H1 (cell line): ENCODE measurements at regions not wholly inside any gene's neighbourhood (a gene's known extent, or its start where the extent isn't known, plus 50 kb on each side); places are given as distances from the start of the nearest gene placed in this dataset.

ENCODE experiments used
- CTCF ChIA-PET: fragments of 300-600 bp; sonication (Branson Sonifier 250); formaldehyde crosslinking; loops from one replicate; lab custom pipeline; 2021; ENCODE audit not compliant: partially characterized antibody; lab: Charles Lee
- POLR2A ChIA-PET: fragments of 300-600 bp; sonication (Branson Sonifier 250); formaldehyde crosslinking; loops from one replicate; lab custom pipeline; 2021; ENCODE audit warnings: inconsistent platforms; ENCODE audit not compliant: partially characterized antibody; lab: Charles Lee
- DNase-seq, 2 experiments: peaks; one replicate each; pipeline versions ENCODE4 v3.0.0 to v3.0.0-alpha.2; 2010 to 2022; ENCODE audit warnings: low spot score in 2 of 2, low read depth in 1 of 2, mixed read lengths in 1 of 2
- FAIRE-seq: peaks from 2 replicates; lab custom pipeline; 2011; peaks lifted over from hg19 to GRCh38; lab: Jason Lieb, UNC
- H2AFZ ChIP-seq: 2 replicates; pipeline ENCODE4 v1.8.1; 2012; ENCODE audit warnings: low read length, inconsistent platforms
- H2AK5ac ChIP-seq: 2 replicates; pipeline ENCODE4 v1.6.1; 2013; ENCODE audit warnings: low read depth, low read length
- H2BK120ac ChIP-seq: replicated peaks from 2 replicates; pipeline ENCODE3; 2013; ENCODE audit warnings: low read depth, low read length, inconsistent platforms
- H2BK12ac ChIP-seq: 2 replicates; pipeline ENCODE4 v1.6.1; 2013; ENCODE audit warnings: low read depth, low read length
- H2BK15ac ChIP-seq: 2 replicates; pipeline ENCODE4 v1.6.1; 2013; ENCODE audit warnings: low read length
- H2BK20ac ChIP-seq: 2 replicates; pipeline ENCODE4 v1.6.1; 2013; ENCODE audit warnings: low read length
- H2BK5ac ChIP-seq: 2 replicates; pipeline ENCODE4 v1.6.1; 2013; ENCODE audit warnings: low read depth, low read length
- H3K14ac ChIP-seq: 2 replicates; pipeline ENCODE4 v1.6.1; 2013; ENCODE audit warnings: inconsistent platforms; ENCODE audit not compliant: insufficient read length
- H3K18ac ChIP-seq: 2 replicates; pipeline ENCODE4 v1.6.1; 2013; ENCODE audit warnings: low read length; ENCODE audit errors: extremely low read depth
- H3K23ac ChIP-seq: 2 replicates; pipeline ENCODE4 v1.6.1; 2013; ENCODE audit warnings: inconsistent platforms; ENCODE audit not compliant: insufficient read length
- H3K23me2 ChIP-seq: 2 replicates; pipeline ENCODE4 v1.6.1; 2013; ENCODE audit warnings: low read depth, low read length
- H3K27ac ChIP-seq: 2 replicates; pipeline ENCODE4 v1.6.1; 2011; ENCODE audit warnings: low read depth, low read length, inconsistent platforms
- H3K27me3 ChIP-seq, 4 experiments: replicated peaks in 1 of 4; 1 replicate in 1 of 4; 2 replicates in 3 of 4; pipeline versions ENCODE4 v1.6.1 to v1.8.1; 2011 to 2013; ENCODE audit warnings: low read length in 3 of 4, mild to moderate bottlenecking in 3 of 4, inconsistent platforms in 2 of 4, mixed read lengths in 2 of 4, moderate library complexity in 1 of 4; ENCODE audit not compliant: control insufficient read depth in 3 of 4, insufficient read depth in 3 of 4; ENCODE audit errors: extremely low read depth in 1 of 4
- H3K36me3 ChIP-seq, 4 experiments: 2 replicates each; pipeline versions ENCODE4 v1.6.1 to v1.8.1; 2011 to 2013; ENCODE audit warnings: mild to moderate bottlenecking in 4 of 4, low read length in 3 of 4, moderate library complexity in 2 of 4, control low read depth in 1 of 4, inconsistent platforms in 1 of 4; ENCODE audit not compliant: insufficient read depth in 4 of 4, control insufficient read depth in 2 of 4
- H3K4ac ChIP-seq: replicated peaks from 2 replicates; pipeline ENCODE3; 2013; ENCODE audit warnings: low read length, low read depth, mixed read lengths, inconsistent platforms; ENCODE audit not compliant: insufficient read length
- H3K4me1 ChIP-seq, 4 experiments: replicated peaks in 1 of 4; 1 replicate in 1 of 4; 2 replicates in 3 of 4; pipeline versions ENCODE4 v1.6.1 to v1.8.1; 2011 to 2013; ENCODE audit warnings: low read length in 3 of 4, inconsistent platforms in 2 of 4, mixed read lengths in 1 of 4; ENCODE audit not compliant: insufficient read depth in 4 of 4, control insufficient read depth in 3 of 4
- H3K4me2 ChIP-seq, 2 experiments: 2 replicates each; pipeline versions ENCODE4 v1.6.1 to v1.8.1; 2011 to 2013; ENCODE audit warnings: low read depth in 2 of 2, low read length in 2 of 2, control low read depth in 1 of 2, inconsistent platforms in 1 of 2, mild to moderate bottlenecking in 1 of 2; ENCODE audit not compliant: insufficient read depth in 1 of 2
- H3K4me3 ChIP-seq, 4 experiments: fragments of 200-600, 300-600 bp in 1 of 4; sonication (generic), shearing (Covaris generic), sonication (Bioruptor Twin) in 1 of 4; 2 replicates each; pipeline versions ENCODE4 v1.5.1 to v1.8.1; 2011 to 2016; ENCODE audit warnings: low read length in 4 of 4, low read depth in 3 of 4, control low read depth in 2 of 4, inconsistent platforms in 2 of 4, mild to moderate bottlenecking in 2 of 4, mixed read lengths in 1 of 4, moderate library complexity in 1 of 4; ENCODE audit not compliant: insufficient read depth in 2 of 4; ENCODE audit errors: extremely low read depth in 1 of 4
- H3K56ac ChIP-seq: replicated peaks from 2 replicates; pipeline ENCODE3; 2013; ENCODE audit warnings: low read depth, mild to moderate bottlenecking, mixed read lengths, low read length, inconsistent platforms; ENCODE audit not compliant: insufficient read length
- H3K79me1 ChIP-seq: 2 replicates; pipeline ENCODE4 v1.6.1; 2013; ENCODE audit warnings: low read depth, low read length, control low read depth
- H3K79me2 ChIP-seq, 2 experiments: 2 replicates each; pipeline versions ENCODE4 v1.6.1 to v1.8.1; 2012 to 2013; ENCODE audit warnings: low read length in 2 of 2, mild to moderate bottlenecking in 2 of 2, inconsistent platforms in 1 of 2; ENCODE audit not compliant: insufficient read depth in 2 of 2, control insufficient read depth in 1 of 2
- H3K9ac ChIP-seq, 4 experiments: replicated peaks in 1 of 4; 1 replicate in 1 of 4; 2 replicates in 3 of 4; pipeline versions ENCODE4 v1.6.1 to v1.8.1; 2011 to 2013; ENCODE audit warnings: low read depth in 3 of 4, low read length in 3 of 4, control low read depth in 2 of 4, mild to moderate bottlenecking in 2 of 4, moderate library complexity in 2 of 4, inconsistent platforms in 1 of 4; ENCODE audit errors: extremely low read depth in 1 of 4
- H3K9me3 ChIP-seq, 2 experiments: 2 replicates each; pipeline versions ENCODE4 v1.6.1 to v1.8.1; 2012 to 2013; ENCODE audit warnings: mild to moderate bottlenecking in 2 of 2, moderate library complexity in 2 of 2, control low read depth in 1 of 2, inconsistent platforms in 1 of 2, low read depth in 1 of 2, low read length in 1 of 2, mixed read lengths in 1 of 2; ENCODE audit not compliant: insufficient read depth in 2 of 2
- H4K20me1 ChIP-seq, 2 experiments: replicated peaks in 1 of 2; 2 replicates each; pipeline versions ENCODE3 to v1.8.1; 2011 to 2013; ENCODE audit warnings: inconsistent platforms in 2 of 2, low read length in 2 of 2, mild to moderate bottlenecking in 1 of 2; ENCODE audit not compliant: insufficient read depth in 2 of 2, control insufficient read depth in 1 of 2
- H4K5ac ChIP-seq: 2 replicates; pipeline ENCODE4 v1.6.1; 2013; ENCODE audit warnings: low read length, low read depth, mixed read lengths, inconsistent platforms; ENCODE audit not compliant: insufficient read length
- H4K8ac ChIP-seq: 2 replicates; pipeline ENCODE4 v1.8.0; 2013; ENCODE audit warnings: mild to moderate bottlenecking, moderate library complexity, low read length, inconsistent platforms; ENCODE audit not compliant: insufficient read depth; ENCODE audit errors: extremely low read depth
- H4K91ac ChIP-seq: replicated peaks from 2 replicates; pipeline ENCODE3; 2013; ENCODE audit warnings: low read length, mixed read lengths, inconsistent platforms; ENCODE audit not compliant: insufficient read length
- EZH2 ChIP-seq: fragments of 200-600 bp; sonication (generic); IDR thresholded peaks from 2 replicates; pipeline ENCODE4 v1.7.1; 2012; ENCODE audit warnings: low read depth, mild to moderate bottlenecking, moderate library complexity, low read length, inconsistent platforms; ENCODE audit not compliant: severe bottlenecking
- FOSL1 ChIP-seq: IDR thresholded peaks from 2 replicates; pipeline ENCODE4 v1.6.1; 2011; ENCODE audit warnings: mild to moderate bottlenecking, low read depth, low read length, moderate library complexity; ENCODE audit not compliant: insufficient read depth
- GABPA ChIP-seq: IDR thresholded peaks from 2 replicates; pipeline ENCODE4 v1.6.1; 2011; ENCODE audit warnings: mild to moderate bottlenecking, low read length, moderate library complexity, borderline replicate concordance; ENCODE audit not compliant: insufficient read depth
- POU5F1 ChIP-seq: IDR thresholded peaks from 2 replicates; pipeline ENCODE4 v1.6.1; 2011; ENCODE audit warnings: low read depth, mild to moderate bottlenecking, low read length, moderate library complexity
- RXRA ChIP-seq: IDR thresholded peaks from 2 replicates; pipeline ENCODE4 v1.6.1; 2011; ENCODE audit warnings: low read depth, mild to moderate bottlenecking, low read length, moderate library complexity; ENCODE audit not compliant: insufficient read depth
- SIN3A ChIP-seq, 2 experiments: IDR thresholded peaks in 1 of 2; conservative IDR thresholded peaks in 1 of 2; 2 replicates each; pipeline ENCODE4 v1.6.1; 2011 to 2012; ENCODE audit warnings: low read length in 2 of 2, improper control_type of control experiment in 1 of 2, low read depth in 1 of 2, mild to moderate bottlenecking in 1 of 2
- TAF1 ChIP-seq: IDR thresholded peaks from 2 replicates; pipeline ENCODE4 v1.6.1; 2011; ENCODE audit warnings: mild to moderate bottlenecking, low read depth, low read length
- TEAD4 ChIP-seq: IDR thresholded peaks from 2 replicates; pipeline ENCODE4 v1.6.1; 2012; ENCODE audit warnings: low read depth, low read length, inconsistent platforms, mixed read lengths
- USF2 ChIP-seq: IDR thresholded peaks from 2 replicates; pipeline ENCODE4 v1.6.1; 2011; ENCODE audit warnings: low read length, improper control_type of control experiment
- whole genome bisulfite sequencing, 2 experiments: shearing (Covaris generic) in 1 of 2; methylation state at CpG; one replicate each; pipeline versions ENCODE4 v1.1.6 to v1.1.7; 2013 to 2015; ENCODE audit warnings: low lambda C conversion rate in 2 of 2, mixed read lengths in 2 of 2, inconsistent platforms in 1 of 2, low coverage in 1 of 2, missing lambda C conversion rate in 1 of 2; ENCODE audit not compliant: insufficient replicate concordance in 2 of 2, insufficient coverage in 1 of 2, insufficient read length in 1 of 2; ENCODE audit errors: extremely low coverage in 1 of 2, missing lambda C conversion rate in 1 of 2; 5-methylcytosine and 5-hydroxymethylcytosine counted together

GRCh38 chr9:72467766-72468738, 53.4 kb upstream of the TMC1 start:
- no peak overlapping the region for H3K4me3 ChIP-seq
- no peak for FAIRE-seq
- no peaks in the 10 kb centered on the region for H3K27me3 ChIP-seq
- no peak overlapping the region for H3K27ac ChIP-seq
- no peak overlapping the region for H4K5ac ChIP-seq
- no peaks in the 10 kb centered on the region for H3K79me1 ChIP-seq
- 85% methylated on average over 8 of the region's 8 CpGs; no CpG with 5 or more reads in 1 of the 2 experiments for whole genome bisulfite sequencing, 2 experiments
- no peak overlapping the region for H3K56ac ChIP-seq
- no peak overlapping the region for H2BK5ac ChIP-seq
- H3K4me2 ChIP-seq = no peak overlapping the region
- H2BK12ac ChIP-seq = no peak overlapping the region
- no peaks in the 10 kb centered on the region for H3K9me3 ChIP-seq
- H3K23ac ChIP-seq = no peak overlapping the region
- no peak overlapping the region for H2AK5ac ChIP-seq
- DNase-seq = no peak
- H4K8ac ChIP-seq = no peak overlapping the region
- H3K9ac ChIP-seq = no peak overlapping the region
- H4K20me1 ChIP-seq = no peaks in the 10 kb centered on the region
- no peaks in the 10 kb centered on the region for H3K79me2 ChIP-seq
- ChIA-PET CTCF (no interaction called here), POLR2A (interaction anchor here (1.5 kb wide), 1 partner anchor 103 kb away, joined by 4 read pairs; the partner anchor contains the start of gene ZFAND5)
- no peak overlapping the region for H4K91ac ChIP-seq
- H3K4me1 ChIP-seq = no peaks in the 10 kb centered on the region
- H2AFZ ChIP-seq = no peak overlapping the region
- no peak overlapping the region for H3K14ac ChIP-seq
- no peak overlapping the region for H3K18ac ChIP-seq
- H2BK20ac ChIP-seq = no peak overlapping the region
- no peaks in the 10 kb centered on the region for H3K36me3 ChIP-seq
- no peak overlapping the region for H3K4ac ChIP-seq
- H2BK120ac ChIP-seq = no peak overlapping the region
- no peaks in the 10 kb centered on the region for H3K23me2 ChIP-seq
- H2BK15ac ChIP-seq = no peak overlapping the region
- TF ChIP-seq GABPA (no peak), RXRA (no peak), USF2 (no peak), POU5F1 (no peak), TEAD4 (no peak), SIN3A (conservative IDR thresholded peaks at IDR 0.05 in 1 of 2, IDR thresholded peaks at IDR 0.05 in 1 of 2; ENCODE audit: low read depth in 1 of 2, low read length in 2 of 2) (no peak), EZH2 (no peak), FOSL1 (no peak), TAF1 (no peak)
